ENCODE measurements at regions not wholly inside any gene's neighbourhood (a gene's known extent, or its start where the extent isn't known, plus 50 kb on each side); places are given as distances from the start of the nearest gene placed in this dataset.

- Histone ChIP-seq H3K4me2 (ENCODE audit: low read length) (peak overlapping the region; percentile 80), H2AFZ (ENCODE audit: low read length) (no peak overlapping the region), H3K9me2 (ENCODE audit: insufficient read depth, low read length) (no peaks in the 10 kb centered on the region), H3K9me3 (ENCODE audit: low read length) (peaks cover 14% of the 10 kb centered on the region; the same call in 1 of the 2 replicates), H3K4me3 (ENCODE audit: low read depth, low read length, poor library complexity, severe bottlenecking) (no peak overlapping the region), H3K27ac (ENCODE audit: low read depth, low read length, poor library complexity, severe bottlenecking) (peak overlapping the region; percentile 72), H3K79me2 (ENCODE audit: insufficient read depth, low read depth, low read length) (no peaks in the 10 kb centered on the region), H4K20me1 (ENCODE audit: insufficient read depth, low read length) (no peaks in the 10 kb centered on the region), H3K4me1 (ENCODE audit: insufficient read depth, low read length, poor library complexity, severe bottlenecking) (peaks cover 53% of the 10 kb centered on the region), H3K36me3 (ENCODE audit: insufficient read depth, low read length) (peaks cover 13% of the 10 kb centered on the region)
- intact Hi-C loops (cut with micrococcal nuclease; ENCODE audit: unreplicated experiment): no loop called here
- no peak for DNase-seq (ENCODE audit: low spot score)
- ChIA-PET POLR2A (interaction anchor here (0.6 to 2.8 kb wide), 9 partner anchors 7 to 338 kb away, joined by 3 to 39 read pairs (median 6); no protein-coding TSS in a partner anchor), CTCF (ENCODE audit: unreplicated experiment) (interaction anchor here (0.6 kb wide), 1 partner anchor 9 kb away, joined by 8 read pairs; no protein-coding TSS in a partner anchor)
- TF ChIP-seq EZH2phosphoT487 (IDR thresholded peaks at IDR 0.05; ENCODE audit: borderline replicate concordance, low read depth, low read length): no peak
- TF ChIP-seq CTCF (conservative IDR thresholded peaks at IDR 0.05; ENCODE audit: low read length): no peak
- no TSS peak for BruUV-seq (replicated peaks)
Observed at GRCh38 chr4:123323998-123324397, 72.6 kb upstream of the SPRY1 start.

- Histone ChIP-seq H2AFZ (ENCODE audit: low read length) (peak overlapping the region; percentile 82; the same call in 1 of the 2 replicates), H3K4me2 (ENCODE audit: low read length) (peak overlapping the region; percentile 80), H3K79me2 (ENCODE audit: insufficient read depth, low read depth, low read length) (no peaks in the 10 kb centered on the region), H3K36me3 (ENCODE audit: insufficient read depth, low read length) (peaks cover 13% of the 10 kb centered on the region), H3K4me1 (ENCODE audit: insufficient read depth, low read length, poor library complexity, severe bottlenecking) (peaks cover 41% of the 10 kb centered on the region), H4K20me1 (ENCODE audit: insufficient read depth, low read length) (no peaks in the 10 kb centered on the region), H3K9me2 (ENCODE audit: insufficient read depth, low read length) (no peaks in the 10 kb centered on the region), H3K4me3 (ENCODE audit: low read depth, low read length, poor library complexity, severe bottlenecking) (peak overlapping the region; percentile 49), H3K9me3 (ENCODE audit: low read length) (peaks cover 14% of the 10 kb centered on the region; the same call in 1 of the 2 replicates), H3K27ac (ENCODE audit: low read depth, low read length, poor library complexity, severe bottlenecking) (peak overlapping the region; percentile 72)
- intact Hi-C loops (cut with micrococcal nuclease; ENCODE audit: unreplicated experiment): loop anchor here (1.0 kb wide), 1 partner anchor 38 kb away; no protein-coding TSS in a partner anchor
- DNase-seq (ENCODE audit: low spot score): peak; percentile 88
- ChIA-PET POLR2A (interaction anchor here (0.6 to 2.8 kb wide), 22 partner anchors 9 to 292 kb away, joined by 3 to 39 read pairs (median 4); no protein-coding TSS in a partner anchor), CTCF (ENCODE audit: unreplicated experiment) (interaction anchor here (0.6 to 1.2 kb wide), 3 partner anchors 20 to 154 kb away, joined by 3 read pairs; no protein-coding TSS in a partner anchor)
- TF ChIP-seq CTCF (conservative IDR thresholded peaks at IDR 0.05; ENCODE audit: low read length) (no peak), EZH2phosphoT487 (IDR thresholded peaks at IDR 0.05; ENCODE audit: borderline replicate concordance, low read depth, low read length) (no peak)
- no TSS peak for BruUV-seq (replicated peaks)
Observed at GRCh38 chr4:123325241-123325681, 71.3 kb upstream of the SPRY1 start.

- BruUV-seq (replicated peaks): no TSS peak
- CTCF ChIA-PET (ENCODE audit: unreplicated experiment): no interaction called here
- intact Hi-C loops (cut with micrococcal nuclease; ENCODE audit: unreplicated experiment): no loop called here
Observed at GRCh38 chr4:123327346-123327745, 69.2 kb upstream of the SPRY1 start.

More at GRCh38 chr4:123327346-123327745, 69.2 kb upstream of the SPRY1 start:
- Histone ChIP-seq H3K4me3 (ENCODE audit: low read depth, low read length, poor library complexity, severe bottlenecking) (no peak overlapping the region), H3K9me2 (ENCODE audit: insufficient read depth, low read length) (no peaks in the 10 kb centered on the region), H3K79me2 (ENCODE audit: insufficient read depth, low read depth, low read length) (no peaks in the 10 kb centered on the region), H4K20me1 (ENCODE audit: insufficient read depth, low read length) (no peaks in the 10 kb centered on the region), H2AFZ (ENCODE audit: low read length) (peak overlapping the region; percentile 9; the same call in 1 of the 2 replicates), H3K4me1 (ENCODE audit: insufficient read depth, low read length, poor library complexity, severe bottlenecking) (peaks cover 41% of the 10 kb centered on the region), H3K9me3 (ENCODE audit: low read length) (peaks cover 3% of the 10 kb centered on the region; the same call in 1 of the 2 replicates), H3K36me3 (ENCODE audit: insufficient read depth, low read length) (peaks cover 1% of the 10 kb centered on the region; the same call in 1 of the 2 replicates), H3K4me2 (ENCODE audit: low read length) (peak overlapping the region; percentile 80; the same call in 1 of the 2 replicates), H3K27ac (ENCODE audit: low read depth, low read length, poor library complexity, severe bottlenecking) (no peak overlapping the region)
- TF ChIP-seq EZH2phosphoT487 (IDR thresholded peaks at IDR 0.05; ENCODE audit: borderline replicate concordance, low read depth, low read length): no peak
- no peak for TF ChIP-seq CTCF (conservative IDR thresholded peaks at IDR 0.05; ENCODE audit: low read length)
- DNase-seq (ENCODE audit: low spot score): no peak
- POLR2A ChIA-PET: interaction anchor here (0.6 to 1.1 kb wide), 4 partner anchors 14 to 61 kb away, joined by 3 read pairs; no protein-coding TSS in a partner anchor

Data from OCI-LY7 (cell line).